Esophagus squamous epithelium (tissue), 4 donors: ENCODE measurements at regions not wholly inside any gene's neighbourhood (a gene's known extent, or its start where the extent isn't known, plus 50 kb on each side); places are given as distances from the start of the nearest gene placed in this dataset.

ENCODE experiments used
- POLR2A ChIP-seq, 4 donors: fragments of 450-650 bp; IDR thresholded peaks; one replicate each; pipeline ENCODE4 v1.6.1; 2017; ENCODE audit warnings: antibody characterized with exemption in 4 of 4, mild to moderate bottlenecking in 4 of 4, moderate library complexity in 3 of 4
- TF ChIP-seq, protein P1 (sequence below), 6 experiments: fragments of 450-650 bp in 4 of 6; fragments of 200-600 bp in 2 of 6; sonication (generic) in 2 of 6; IDR thresholded peaks; one replicate each; pipeline ENCODE4 v1.5.1; 2016 to 2019; ENCODE audit warnings: antibody characterized with exemption in 6 of 6, mild to moderate bottlenecking in 4 of 6, moderate library complexity in 4 of 6

DNA sequence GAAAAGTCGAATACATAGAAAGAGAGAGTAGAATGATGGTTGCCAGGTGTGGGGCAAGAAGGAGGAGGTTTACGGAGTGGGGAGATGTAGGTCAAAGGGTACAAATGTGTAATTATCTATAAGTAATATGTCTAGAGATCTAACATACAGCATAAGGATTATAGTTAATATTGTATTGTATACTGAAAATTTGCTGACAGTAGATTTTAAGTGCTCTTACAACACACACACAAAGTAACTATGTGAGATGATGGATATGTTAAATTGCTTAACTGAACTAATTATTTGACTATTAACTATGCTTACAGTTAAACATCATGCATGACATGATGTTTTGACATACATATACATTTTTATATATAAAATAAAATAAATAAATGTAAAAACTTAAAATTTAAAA lies 192.7 kb downstream of the ZIC4 start:
- TF ChIP-seq, protein P1, sequence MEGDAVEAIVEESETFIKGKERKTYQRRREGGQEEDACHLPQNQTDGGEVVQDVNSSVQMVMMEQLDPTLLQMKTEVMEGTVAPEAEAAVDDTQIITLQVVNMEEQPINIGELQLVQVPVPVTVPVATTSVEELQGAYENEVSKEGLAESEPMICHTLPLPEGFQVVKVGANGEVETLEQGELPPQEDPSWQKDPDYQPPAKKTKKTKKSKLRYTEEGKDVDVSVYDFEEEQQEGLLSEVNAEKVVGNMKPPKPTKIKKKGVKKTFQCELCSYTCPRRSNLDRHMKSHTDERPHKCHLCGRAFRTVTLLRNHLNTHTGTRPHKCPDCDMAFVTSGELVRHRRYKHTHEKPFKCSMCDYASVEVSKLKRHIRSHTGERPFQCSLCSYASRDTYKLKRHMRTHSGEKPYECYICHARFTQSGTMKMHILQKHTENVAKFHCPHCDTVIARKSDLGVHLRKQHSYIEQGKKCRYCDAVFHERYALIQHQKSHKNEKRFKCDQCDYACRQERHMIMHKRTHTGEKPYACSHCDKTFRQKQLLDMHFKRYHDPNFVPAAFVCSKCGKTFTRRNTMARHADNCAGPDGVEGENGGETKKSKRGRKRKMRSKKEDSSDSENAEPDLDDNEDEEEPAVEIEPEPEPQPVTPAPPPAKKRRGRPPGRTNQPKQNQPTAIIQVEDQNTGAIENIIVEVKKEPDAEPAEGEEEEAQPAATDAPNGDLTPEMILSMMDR (IDR thresholded peaks at IDR 0.05), result no peak
- no peak for TF ChIP-seq POLR2A (IDR thresholded peaks at IDR 0.05)
